ENCODE measurements at regions not wholly inside any gene's neighbourhood (a gene's known extent, or its start where the extent isn't known, plus 50 kb on each side); places are given as distances from the start of the nearest gene placed in this dataset.

DNA sequence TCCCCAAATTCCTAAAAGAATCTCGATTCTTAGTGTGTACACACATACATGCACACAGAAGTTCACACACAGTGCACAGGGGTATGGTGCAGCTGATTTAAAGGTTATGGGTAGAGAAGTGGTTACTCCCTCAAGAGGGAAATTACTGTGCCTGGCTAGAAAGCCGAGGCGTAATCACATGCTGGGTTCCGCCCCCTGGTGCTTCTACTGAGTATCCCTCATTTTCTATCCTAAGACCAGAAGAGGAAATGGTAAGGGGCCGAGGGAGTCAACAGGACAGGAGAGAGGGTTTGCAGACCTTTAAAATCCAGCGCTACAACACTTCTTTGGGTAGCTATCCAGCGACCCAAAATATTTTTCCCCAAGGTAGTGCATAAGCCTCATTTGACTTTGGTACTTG lies 147.3 kb upstream of the TMEM196 start:
- TF ChIP-seq, protein P1, sequence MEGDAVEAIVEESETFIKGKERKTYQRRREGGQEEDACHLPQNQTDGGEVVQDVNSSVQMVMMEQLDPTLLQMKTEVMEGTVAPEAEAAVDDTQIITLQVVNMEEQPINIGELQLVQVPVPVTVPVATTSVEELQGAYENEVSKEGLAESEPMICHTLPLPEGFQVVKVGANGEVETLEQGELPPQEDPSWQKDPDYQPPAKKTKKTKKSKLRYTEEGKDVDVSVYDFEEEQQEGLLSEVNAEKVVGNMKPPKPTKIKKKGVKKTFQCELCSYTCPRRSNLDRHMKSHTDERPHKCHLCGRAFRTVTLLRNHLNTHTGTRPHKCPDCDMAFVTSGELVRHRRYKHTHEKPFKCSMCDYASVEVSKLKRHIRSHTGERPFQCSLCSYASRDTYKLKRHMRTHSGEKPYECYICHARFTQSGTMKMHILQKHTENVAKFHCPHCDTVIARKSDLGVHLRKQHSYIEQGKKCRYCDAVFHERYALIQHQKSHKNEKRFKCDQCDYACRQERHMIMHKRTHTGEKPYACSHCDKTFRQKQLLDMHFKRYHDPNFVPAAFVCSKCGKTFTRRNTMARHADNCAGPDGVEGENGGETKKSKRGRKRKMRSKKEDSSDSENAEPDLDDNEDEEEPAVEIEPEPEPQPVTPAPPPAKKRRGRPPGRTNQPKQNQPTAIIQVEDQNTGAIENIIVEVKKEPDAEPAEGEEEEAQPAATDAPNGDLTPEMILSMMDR (IDR thresholded peaks at IDR 0.05) = no peak
- TF ChIP-seq POLR2A (IDR thresholded peaks at IDR 0.05) (no peak), EP300 (IDR thresholded peaks at IDR 0.05) (no peak), POLR2AphosphoS5 (IDR thresholded peaks at IDR 0.05) (no peak)

Data from stomach (tissue), 4 donors.